ENCODE measurements at regions not wholly inside any gene's neighbourhood (a gene's known extent, or its start where the extent isn't known, plus 50 kb on each side); places are given as distances from the start of the nearest gene placed in this dataset.

GRCh38 chr13:80860845-80861244, 519.9 kb upstream of the SPRY2 start:
- H3K4me3 ChIP-seq: no peak overlapping the region
- H3K4me2 ChIP-seq: no peak overlapping the region
- no peak for ATAC-seq
- no peak for DNase-seq (ENCODE audit: low read depth in 1 of 2, low spot score in 1 of 2)
- H3K4me1 ChIP-seq: no peaks in the 10 kb centered on the region
- H3K9me3 ChIP-seq: no peaks in the 10 kb centered on the region
- CTCF ChIA-PET: no interaction called here
- no peak overlapping the region for H3K27ac ChIP-seq
- POLR2A ChIA-PET: no interaction called here
- TF ChIP-seq HDAC2 (IDR thresholded peaks at IDR 0.05): no peak
- TF ChIP-seq GATA3 (IDR thresholded peaks at IDR 0.05; ENCODE audit: borderline replicate concordance): no peak
- no peak for TF ChIP-seq TFCP2L1 (CRISPR knock-in tag; IDR thresholded peaks at IDR 0.05)
- TF ChIP-seq HOXB5 (CRISPR knock-in tag; IDR thresholded peaks at IDR 0.05): no peak
- TF ChIP-seq BCL3 (IDR thresholded peaks at IDR 0.05): no peak
- no peak for TF ChIP-seq RARB (CRISPR knock-in tag; IDR thresholded peaks at IDR 0.05)
- TF ChIP-seq CBX2 (IDR thresholded peaks at IDR 0.05; ENCODE audit: borderline replicate concordance, low read depth): no peak
- TF ChIP-seq RAD21 (conservative IDR thresholded peaks at IDR 0.05 in 1 of 2, IDR thresholded peaks at IDR 0.05 in 1 of 2): no peak
- TF ChIP-seq HES2 (IDR thresholded peaks at IDR 0.05): no peak
- TF ChIP-seq FOSL2 (IDR thresholded peaks at IDR 0.05): no peak
- no peak for TF ChIP-seq FOSL2 (CRISPR knock-in tag; IDR thresholded peaks at IDR 0.05)
- TF ChIP-seq ESRRA (IDR thresholded peaks at IDR 0.05; ENCODE audit: borderline replicate concordance, low read length): no peak
- TF ChIP-seq RFX5 (IDR thresholded peaks at IDR 0.05): no peak
- WGBS (ENCODE audit: missing lambda C conversion rate): 36% methylated on average over 2 of the region's 2 CpGs
- FAIRE-seq: no peak

- no peak for DNase-seq (ENCODE audit: low read depth in 1 of 2, low spot score in 1 of 2)
- TF ChIP-seq CEBPB (IDR thresholded peaks at IDR 0.05) (no peak), ZNF302 (CRISPR knock-in tag; IDR thresholded peaks at IDR 0.05) (no peak), JUNB (IDR thresholded peaks at IDR 0.05) (no peak)
- CTCF ChIA-PET: no interaction called here
- Histone ChIP-seq H3K4me2 (no peak overlapping the region), H3K9me3 (no peaks in the 10 kb centered on the region), H3K4me3 (no peak overlapping the region), H3K27ac (no peak overlapping the region), H3K4me1 (no peaks in the 10 kb centered on the region)
- 82% methylated on average over 2 of the region's 2 CpGs for WGBS (ENCODE audit: missing lambda C conversion rate)
- POLR2A ChIA-PET: no interaction called here
- FAIRE-seq: no peak
- no peak for ATAC-seq
These were observed 517.2 kb upstream of the SPRY2 start for GRCh38 chr13:80858131-80858530.

DNA sequence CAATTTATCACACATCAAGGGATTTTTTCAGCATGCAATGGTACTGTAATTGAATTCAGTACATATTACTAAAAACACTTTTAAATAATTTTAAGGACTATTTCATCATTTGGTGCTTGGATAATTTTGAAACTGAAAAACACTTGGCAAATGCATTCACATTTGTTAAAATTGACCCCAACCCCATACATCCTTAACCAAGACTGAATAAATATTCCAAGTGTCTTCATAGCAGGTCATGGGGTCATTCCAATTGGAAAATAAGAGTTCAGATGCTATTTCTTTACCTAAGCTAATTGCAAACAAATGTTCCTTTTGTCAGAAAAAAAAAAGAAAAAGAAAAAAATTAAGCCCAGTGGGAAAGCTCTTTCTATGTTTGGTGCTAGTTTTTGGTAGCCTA, 516.4 kb upstream of the SPRY2 start:
- no peak overlapping the region for H3K4me2 ChIP-seq
- TF ChIP-seq, protein P1, sequence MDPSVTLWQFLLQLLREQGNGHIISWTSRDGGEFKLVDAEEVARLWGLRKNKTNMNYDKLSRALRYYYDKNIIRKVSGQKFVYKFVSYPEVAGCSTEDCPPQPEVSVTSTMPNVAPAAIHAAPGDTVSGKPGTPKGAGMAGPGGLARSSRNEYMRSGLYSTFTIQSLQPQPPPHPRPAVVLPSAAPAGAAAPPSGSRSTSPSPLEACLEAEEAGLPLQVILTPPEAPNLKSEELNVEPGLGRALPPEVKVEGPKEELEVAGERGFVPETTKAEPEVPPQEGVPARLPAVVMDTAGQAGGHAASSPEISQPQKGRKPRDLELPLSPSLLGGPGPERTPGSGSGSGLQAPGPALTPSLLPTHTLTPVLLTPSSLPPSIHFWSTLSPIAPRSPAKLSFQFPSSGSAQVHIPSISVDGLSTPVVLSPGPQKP (IDR thresholded peaks at IDR 0.05; ENCODE audit: low read depth, low read length): no peak
- TF ChIP-seq CHD4 (IDR thresholded peaks at IDR 0.05; ENCODE audit: borderline replicate concordance): no peak
- no peak for TF ChIP-seq GATA3 (IDR thresholded peaks at IDR 0.05; ENCODE audit: borderline replicate concordance)
- no peak for TF ChIP-seq KDM5A (IDR thresholded peaks at IDR 0.05)
- no peak for TF ChIP-seq JUNB (IDR thresholded peaks at IDR 0.05)
- TF ChIP-seq NPAS2 (CRISPR knock-in tag; IDR thresholded peaks at IDR 0.05; ENCODE audit: borderline replicate concordance): no peak
- TF ChIP-seq TFCP2L1 (CRISPR knock-in tag; IDR thresholded peaks at IDR 0.05): no peak
- TF ChIP-seq, protein P2, sequence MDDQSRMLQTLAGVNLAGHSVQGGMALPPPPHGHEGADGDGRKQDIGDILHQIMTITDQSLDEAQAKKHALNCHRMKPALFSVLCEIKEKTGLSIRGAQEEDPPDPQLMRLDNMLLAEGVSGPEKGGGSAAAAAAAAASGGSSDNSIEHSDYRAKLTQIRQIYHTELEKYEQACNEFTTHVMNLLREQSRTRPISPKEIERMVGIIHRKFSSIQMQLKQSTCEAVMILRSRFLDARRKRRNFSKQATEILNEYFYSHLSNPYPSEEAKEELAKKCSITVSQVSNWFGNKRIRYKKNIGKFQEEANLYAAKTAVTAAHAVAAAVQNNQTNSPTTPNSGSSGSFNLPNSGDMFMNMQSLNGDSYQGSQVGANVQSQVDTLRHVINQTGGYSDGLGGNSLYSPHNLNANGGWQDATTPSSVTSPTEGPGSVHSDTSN (IDR thresholded peaks at IDR 0.05): no peak
- no peak for TF ChIP-seq HMGXB4 (CRISPR knock-in tag; IDR thresholded peaks at IDR 0.05; ENCODE audit: borderline replicate concordance)
- TF ChIP-seq JUN (IDR thresholded peaks at IDR 0.05): no peak
- TF ChIP-seq ZC3H11A (IDR thresholded peaks at IDR 0.05): no peak
- no peak for TF ChIP-seq CHD2 (IDR thresholded peaks at IDR 0.05; ENCODE audit: low read length, partially characterized antibody)
- no peak for TF ChIP-seq MAZ (IDR thresholded peaks at IDR 0.05; ENCODE audit: borderline replicate concordance, low read depth, low read length)
- no peak for TF ChIP-seq RFX5 (IDR thresholded peaks at IDR 0.05)
- TF ChIP-seq HOXB13 (CRISPR knock-in tag; IDR thresholded peaks at IDR 0.05; ENCODE audit: low read depth): no peak
- TF ChIP-seq EHMT2 (IDR thresholded peaks at IDR 0.05; ENCODE audit: low read depth): no peak
- H3K9me3 ChIP-seq: no peaks in the 10 kb centered on the region
- FAIRE-seq (no peak), ATAC-seq (no peak), DNase-seq (ENCODE audit: low read depth in 1 of 2, low spot score in 1 of 2) (no peak)
- H3K4me3 ChIP-seq: no peak overlapping the region
- POLR2A ChIA-PET: no interaction called here
- H3K27ac ChIP-seq: no peak overlapping the region
- no peaks in the 10 kb centered on the region for H3K4me1 ChIP-seq
- CTCF ChIA-PET: no interaction called here

Data from A549 (cell line).